NCI-H748 (cell line): ENCODE measurements at regions not wholly inside any gene's neighbourhood (a gene's known extent, or its start where the extent isn't known, plus 50 kb on each side); places are given as distances from the start of the nearest gene placed in this dataset.
"Not testable (repeated sequence)": the region's sequence is repeated elsewhere in the genome, so short reads cannot be mapped to it uniquely, and the experiment has no call there.

Source experiments
- DNase-seq: peaks from one replicate; lab custom pipeline; 2025; ENCODE audit not compliant: unreplicated experiment; lab: John Stamatoyannopoulos, UW

GRCh38 chr14:38046160-38046559, 161.5 kb upstream of the SSTR1 start:
- no peak for DNase-seq

GRCh38 chr14:38047195-38047902, 160.4 kb upstream of the SSTR1 start:
- no peak for DNase-seq

- DNase-seq = no peak
These were observed 154.0 kb upstream of the SSTR1 start for GRCh38 chr14:38053666-38054065.

- DNase-seq = no peak
These were observed 151.4 kb upstream of the SSTR1 start for GRCh38 chr14:38056270-38056669.

- not testable (repeated sequence) for DNase-seq
These were observed 145.5 kb upstream of the SSTR1 start for GRCh38 chr14:38062223-38062622.

- DNase-seq = no peak
These were observed 143.9 kb upstream of the SSTR1 start for GRCh38 chr14:38063711-38064320.

- DNase-seq = peak; percentile 22
These were observed 142.5 kb upstream of the SSTR1 start for GRCh38 chr14:38065106-38065762.

GRCh38 chr14:38070061-38070588, 137.6 kb upstream of the SSTR1 start:
- no peak for DNase-seq

- DNase-seq = no peak
These were observed 134.1 kb upstream of the SSTR1 start for GRCh38 chr14:38073641-38074040.

GRCh38 chr14:38074081-38074480, 133.6 kb upstream of the SSTR1 start:
- DNase-seq = no peak

GRCh38 chr14:38074754-38075153, 132.9 kb upstream of the SSTR1 start:
- no peak for DNase-seq

GRCh38 chr14:38078393-38078792, 129.3 kb upstream of the SSTR1 start:
- peak; percentile 80 for DNase-seq

GRCh38 chr14:38079268-38079667, 128.4 kb upstream of the SSTR1 start:
- DNase-seq = no peak

GRCh38 chr14:38079886-38080285, 127.8 kb upstream of the SSTR1 start:
- no peak for DNase-seq

GRCh38 chr14:38080696-38081095, 127.0 kb upstream of the SSTR1 start:
- no peak for DNase-seq

GRCh38 chr14:38083039-38083438, 124.7 kb upstream of the SSTR1 start:
- no peak for DNase-seq

GRCh38 chr14:38089123-38089522, 118.6 kb upstream of the SSTR1 start:
- DNase-seq = no peak

- DNase-seq = no peak
These were observed 117.2 kb upstream of the SSTR1 start for GRCh38 chr14:38090506-38090905.

- no peak for DNase-seq
These were observed 109.4 kb upstream of the SSTR1 start for GRCh38 chr14:38098074-38098836.

- no peak for DNase-seq
These were observed 106.0 kb upstream of the SSTR1 start for GRCh38 chr14:38101679-38102078.

GRCh38 chr14:38103542-38104225, 104.0 kb upstream of the SSTR1 start:
- no peak for DNase-seq
